GM12864 (cell line): ENCODE measurements at regions not wholly inside any gene's neighbourhood (a gene's known extent, or its start where the extent isn't known, plus 50 kb on each side); places are given as distances from the start of the nearest gene placed in this dataset.

ENCODE experiments used
- DNase-seq: peaks from one replicate; pipeline ENCODE4 v3.0.0-alpha.2; 2011; ENCODE audit warnings: low read depth
- H3K4me3 ChIP-seq: 2 replicates; pipeline ENCODE4 v1.5.1; 2011; ENCODE audit warnings: mild to moderate bottlenecking, low read depth, low read length, control low read depth
- TF ChIP-seq, protein P1 (sequence below): IDR thresholded peaks from 2 replicates; pipeline ENCODE4 v1.5.1; 2011; ENCODE audit warnings: low read depth, mild to moderate bottlenecking, moderate library complexity, low read length, control low read depth, inconsistent platforms; ENCODE audit errors: missing control alignments

- no peak for DNase-seq
- H3K4me3 ChIP-seq: no peak overlapping the region
- TF ChIP-seq, protein P1, sequence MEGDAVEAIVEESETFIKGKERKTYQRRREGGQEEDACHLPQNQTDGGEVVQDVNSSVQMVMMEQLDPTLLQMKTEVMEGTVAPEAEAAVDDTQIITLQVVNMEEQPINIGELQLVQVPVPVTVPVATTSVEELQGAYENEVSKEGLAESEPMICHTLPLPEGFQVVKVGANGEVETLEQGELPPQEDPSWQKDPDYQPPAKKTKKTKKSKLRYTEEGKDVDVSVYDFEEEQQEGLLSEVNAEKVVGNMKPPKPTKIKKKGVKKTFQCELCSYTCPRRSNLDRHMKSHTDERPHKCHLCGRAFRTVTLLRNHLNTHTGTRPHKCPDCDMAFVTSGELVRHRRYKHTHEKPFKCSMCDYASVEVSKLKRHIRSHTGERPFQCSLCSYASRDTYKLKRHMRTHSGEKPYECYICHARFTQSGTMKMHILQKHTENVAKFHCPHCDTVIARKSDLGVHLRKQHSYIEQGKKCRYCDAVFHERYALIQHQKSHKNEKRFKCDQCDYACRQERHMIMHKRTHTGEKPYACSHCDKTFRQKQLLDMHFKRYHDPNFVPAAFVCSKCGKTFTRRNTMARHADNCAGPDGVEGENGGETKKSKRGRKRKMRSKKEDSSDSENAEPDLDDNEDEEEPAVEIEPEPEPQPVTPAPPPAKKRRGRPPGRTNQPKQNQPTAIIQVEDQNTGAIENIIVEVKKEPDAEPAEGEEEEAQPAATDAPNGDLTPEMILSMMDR: no peak
These were observed 569.2 kb downstream of the VRK1 start for GRCh38 chr14:97366400-97366799.

- TF ChIP-seq, protein P1: no peak
- H3K4me3 ChIP-seq: no peak overlapping the region
- DNase-seq: no peak
These were observed 570.1 kb downstream of the VRK1 start for GRCh38 chr14:97367278-97367677.

DNA sequence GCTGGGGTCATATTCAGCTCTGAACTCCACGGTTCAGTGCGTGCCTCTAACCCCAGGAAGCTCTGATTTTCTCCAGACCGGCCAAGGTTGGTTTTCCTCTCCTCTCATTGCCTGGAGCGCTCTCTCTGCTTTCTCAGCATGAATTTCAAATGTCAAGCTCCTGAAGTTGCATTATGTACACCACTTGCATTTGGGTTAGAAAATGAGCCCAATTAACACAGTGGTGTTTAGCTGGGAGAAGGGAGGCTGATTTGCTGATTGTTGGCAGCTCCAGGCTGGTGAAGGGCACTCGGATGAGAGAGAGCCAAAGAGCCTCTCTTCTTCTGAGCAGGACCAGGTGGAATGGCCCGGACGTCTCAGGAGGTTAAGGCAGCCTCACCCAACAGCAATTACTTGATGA, 570.9 kb downstream of the VRK1 start:
- TF ChIP-seq, protein P1: no peak
- no peak overlapping the region for H3K4me3 ChIP-seq
- DNase-seq: no peak

DNA sequence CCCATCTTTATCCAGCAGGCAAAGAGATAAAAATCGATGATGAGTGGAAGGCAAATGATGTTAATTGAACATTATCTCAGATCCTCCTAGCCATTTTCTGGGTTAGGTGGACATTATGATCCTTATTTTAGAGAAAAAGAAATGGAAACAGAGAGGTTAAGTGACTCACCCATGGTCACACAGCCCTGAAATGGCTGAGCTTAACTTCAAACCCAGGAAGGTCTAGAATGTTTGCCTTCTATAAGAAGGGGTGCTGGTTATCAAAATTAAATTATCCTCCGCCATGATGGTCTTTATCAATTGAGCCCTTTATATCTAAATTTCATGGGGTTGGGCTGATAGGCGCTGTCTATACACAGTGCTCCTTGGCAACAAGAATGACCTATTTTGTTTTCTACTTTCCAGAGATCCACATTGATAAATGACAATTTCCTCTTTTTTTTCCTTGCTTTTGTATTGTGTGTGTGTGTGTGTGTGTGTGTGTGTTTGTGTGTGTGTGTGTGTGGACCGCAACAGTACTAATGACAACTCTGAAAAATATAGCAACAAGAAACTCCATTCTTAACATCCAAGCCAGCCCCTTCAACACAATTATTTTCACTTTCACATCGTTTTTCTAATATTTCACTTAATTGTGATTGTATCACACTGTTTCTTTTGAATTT, 571.9 kb downstream of the VRK1 start:
- TF ChIP-seq, protein P1: no peak
- no peak for DNase-seq
- no peak overlapping the region for H3K4me3 ChIP-seq

DNA sequence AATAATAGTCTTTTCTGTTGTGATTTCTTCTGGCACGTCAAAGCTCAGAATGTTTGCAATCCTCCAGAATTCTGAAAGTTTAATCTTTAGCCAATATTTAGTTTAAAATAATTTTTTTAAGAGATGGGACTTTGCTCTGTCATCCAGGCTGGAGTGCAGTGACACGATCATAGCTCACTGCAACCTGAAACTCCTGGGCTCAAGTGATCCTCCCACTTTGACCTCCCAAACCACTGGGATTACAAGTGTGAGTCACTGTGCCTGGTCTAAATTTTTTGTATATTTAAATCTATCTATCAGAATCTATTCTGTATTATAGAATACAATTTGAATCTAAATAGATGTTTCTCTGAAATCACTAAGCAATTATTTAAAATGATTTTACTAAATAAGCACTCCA, 572.7 kb downstream of the VRK1 start:
- H3K4me3 ChIP-seq: no peak overlapping the region
- TF ChIP-seq, protein P1: no peak
- DNase-seq: no peak

DNA sequence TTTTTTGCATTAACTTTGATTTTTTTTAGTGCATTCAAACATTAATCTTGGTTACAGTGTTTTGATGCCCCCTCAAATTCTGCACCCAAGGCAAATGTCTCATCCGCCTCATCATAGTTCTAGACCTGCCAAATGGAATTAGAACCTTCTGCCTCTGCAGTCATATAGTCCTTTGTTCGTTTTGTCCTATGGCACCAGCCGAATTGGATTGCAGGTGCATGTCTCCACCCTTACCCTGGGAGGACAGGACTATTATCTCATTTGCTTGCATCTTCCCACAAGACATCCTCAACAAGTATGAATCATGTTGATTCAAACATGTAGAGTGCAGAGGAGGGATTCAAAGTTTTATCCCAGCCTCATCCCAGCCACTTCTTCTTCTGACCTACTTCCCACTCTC, 579.1 kb downstream of the VRK1 start:
- no peak for DNase-seq
- TF ChIP-seq, protein P1: no peak
- no peak overlapping the region for H3K4me3 ChIP-seq

- H3K4me3 ChIP-seq: no peak overlapping the region
- DNase-seq: no peak
- TF ChIP-seq, protein P1: no peak
These were observed 580.4 kb downstream of the VRK1 start for GRCh38 chr14:97377550-97377949.
